Bronchial epithelial cell (primary cell): ENCODE measurements at regions not wholly inside any gene's neighbourhood (a gene's known extent, or its start where the extent isn't known, plus 50 kb on each side); places are given as distances from the start of the nearest gene placed in this dataset.
A peak's percentile ranks its signal among the peaks of the same experiment; 100 is the strongest.

Experiments
- DNase-seq: peaks from one replicate; pipeline ENCODE4 v3.0.0-alpha.2; 2010; ENCODE audit warnings: low read depth
- FAIRE-seq: peaks from 2 replicates; lab custom pipeline; 2011; peaks lifted over from hg19 to GRCh38; lab: Jason Lieb, UNC
- H3K27me3 ChIP-seq: 2 replicates; pipeline ENCODE4 v1.5.1; 2011; ENCODE audit warnings: low read length; ENCODE audit not compliant: control insufficient read depth, insufficient read depth
- H3K36me3 ChIP-seq: 2 replicates; pipeline ENCODE4 v1.5.1; 2011; ENCODE audit warnings: low read length; ENCODE audit not compliant: control insufficient read depth, insufficient read depth
- H3K4me3 ChIP-seq: 2 replicates; pipeline ENCODE4 v1.5.1; 2011; ENCODE audit warnings: mild to moderate bottlenecking, low read depth, low read length, control low read depth
- TF ChIP-seq, protein P1 (sequence below): IDR thresholded peaks from 2 replicates; pipeline ENCODE4 v1.5.1; 2011; ENCODE audit warnings: mild to moderate bottlenecking, moderate library complexity, low read length, control low read depth, inconsistent platforms; ENCODE audit not compliant: insufficient read depth, severe bottlenecking

DNA sequence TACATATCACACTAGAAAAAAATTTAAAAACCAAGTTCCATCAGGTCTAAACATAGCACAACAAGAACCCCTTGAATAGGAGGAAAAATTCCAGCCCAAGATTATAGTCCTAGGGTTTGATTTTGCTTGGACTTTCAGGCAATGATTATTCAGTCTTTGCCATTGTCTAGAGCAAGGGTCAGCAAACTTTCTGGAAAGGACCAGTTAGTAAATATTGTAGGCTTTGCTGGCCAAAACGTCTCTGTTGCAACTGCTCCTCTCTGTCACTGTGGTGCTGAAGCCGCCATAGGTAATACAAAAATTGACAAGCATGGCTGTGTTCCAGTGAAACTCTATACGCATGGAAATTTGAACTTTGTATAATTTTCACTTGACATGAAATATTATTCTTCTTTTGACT is 95.5 kb upstream of the UBAC2 start:
- FAIRE-seq: no peak

DNA sequence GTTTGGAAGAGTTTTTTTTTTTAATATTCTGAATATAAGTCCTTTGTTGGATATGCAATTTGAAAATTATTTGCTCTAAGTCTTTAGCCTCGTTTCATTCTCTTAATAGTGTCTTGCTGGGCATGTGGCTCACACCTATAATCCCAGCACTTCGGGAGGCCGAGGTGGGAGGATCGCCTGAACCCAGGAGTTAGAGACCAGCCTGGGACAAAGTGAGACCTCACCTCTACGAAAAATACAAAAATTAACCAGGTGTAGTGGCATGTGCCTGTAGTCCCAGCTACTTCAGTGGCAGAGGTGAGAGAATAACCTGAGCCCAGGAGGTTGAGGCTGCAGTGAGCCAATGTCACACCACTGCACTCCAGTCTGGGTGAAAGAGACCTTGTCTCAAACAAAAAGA is 87.3 kb upstream of the UBAC2 start:
- H3K36me3 ChIP-seq: no peaks in the 10 kb centered on the region
- H3K4me3 ChIP-seq: no peak overlapping the region
- TF ChIP-seq, protein P1, sequence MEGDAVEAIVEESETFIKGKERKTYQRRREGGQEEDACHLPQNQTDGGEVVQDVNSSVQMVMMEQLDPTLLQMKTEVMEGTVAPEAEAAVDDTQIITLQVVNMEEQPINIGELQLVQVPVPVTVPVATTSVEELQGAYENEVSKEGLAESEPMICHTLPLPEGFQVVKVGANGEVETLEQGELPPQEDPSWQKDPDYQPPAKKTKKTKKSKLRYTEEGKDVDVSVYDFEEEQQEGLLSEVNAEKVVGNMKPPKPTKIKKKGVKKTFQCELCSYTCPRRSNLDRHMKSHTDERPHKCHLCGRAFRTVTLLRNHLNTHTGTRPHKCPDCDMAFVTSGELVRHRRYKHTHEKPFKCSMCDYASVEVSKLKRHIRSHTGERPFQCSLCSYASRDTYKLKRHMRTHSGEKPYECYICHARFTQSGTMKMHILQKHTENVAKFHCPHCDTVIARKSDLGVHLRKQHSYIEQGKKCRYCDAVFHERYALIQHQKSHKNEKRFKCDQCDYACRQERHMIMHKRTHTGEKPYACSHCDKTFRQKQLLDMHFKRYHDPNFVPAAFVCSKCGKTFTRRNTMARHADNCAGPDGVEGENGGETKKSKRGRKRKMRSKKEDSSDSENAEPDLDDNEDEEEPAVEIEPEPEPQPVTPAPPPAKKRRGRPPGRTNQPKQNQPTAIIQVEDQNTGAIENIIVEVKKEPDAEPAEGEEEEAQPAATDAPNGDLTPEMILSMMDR: no peak
- DNase-seq: no peak
- no peaks in the 10 kb centered on the region for H3K27me3 ChIP-seq
- no peak for FAIRE-seq

More for the DNA sequence above, 95.5 kb upstream of the UBAC2 start:
- TF ChIP-seq, protein P1: no peak
- no peak overlapping the region for H3K4me3 ChIP-seq
- DNase-seq: no peak
- no peaks in the 10 kb centered on the region for H3K27me3 ChIP-seq
- H3K36me3 ChIP-seq: no peaks in the 10 kb centered on the region

GRCh38 chr13:99118179-99118578 is 82.5 kb upstream of the UBAC2 start:
- Histone ChIP-seq H3K4me3 (no peak overlapping the region), H3K36me3 (no peaks in the 10 kb centered on the region), H3K27me3 (no peaks in the 10 kb centered on the region)
- TF ChIP-seq, protein P1: no peak
- DNase-seq (no peak), FAIRE-seq (no peak)

DNA sequence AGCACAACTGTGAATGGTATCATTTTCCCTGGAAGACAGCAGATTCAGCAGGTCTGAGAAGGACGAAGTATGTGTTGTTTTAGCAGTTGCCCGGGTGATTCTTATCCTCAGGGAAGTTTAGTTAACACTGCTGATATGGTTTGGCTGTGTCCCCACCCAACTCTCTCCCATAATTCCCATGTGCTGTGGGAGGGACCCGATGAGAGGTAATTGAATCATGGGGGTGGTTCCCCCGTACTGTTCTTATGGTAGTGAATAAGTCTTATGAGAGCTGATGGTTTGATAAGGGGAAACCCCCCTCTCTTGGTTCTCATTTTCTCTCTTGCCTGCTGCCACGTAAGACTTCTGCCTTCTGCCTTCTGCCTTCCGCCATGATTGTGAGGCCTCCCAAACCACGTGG is 81.0 kb upstream of the UBAC2 start:
- TF ChIP-seq, protein P1: no peak
- H3K27me3 ChIP-seq: no peaks in the 10 kb centered on the region
- H3K36me3 ChIP-seq: no peaks in the 10 kb centered on the region
- DNase-seq (peak; percentile 19), FAIRE-seq (no peak)
- no peak overlapping the region for H3K4me3 ChIP-seq

DNA sequence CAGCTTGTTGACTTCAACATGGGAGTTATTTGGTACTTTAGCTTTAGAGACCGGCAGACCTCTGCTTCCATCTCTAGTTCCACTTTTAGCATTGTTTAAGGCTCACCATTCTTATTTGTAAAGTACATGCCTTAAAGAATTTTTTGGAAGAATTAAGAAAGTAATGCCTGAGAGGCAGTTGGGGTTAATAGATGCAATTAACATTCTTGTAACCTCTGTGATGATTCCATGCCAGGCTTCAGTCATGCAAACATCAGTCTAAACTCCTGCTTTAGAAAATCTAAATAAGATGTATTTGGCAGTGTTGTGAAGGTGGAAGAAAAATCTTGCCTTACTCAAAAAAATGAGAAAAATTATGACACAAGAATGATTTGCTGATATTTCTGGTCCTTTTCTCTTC is 79.9 kb upstream of the UBAC2 start:
- DNase-seq: no peak
- FAIRE-seq: no peak
- TF ChIP-seq, protein P1: no peak

GRCh38 chr13:99122171-99122570 is 78.5 kb upstream of the UBAC2 start:
- FAIRE-seq: no peak
- DNase-seq: no peak
- H3K27me3 ChIP-seq: no peaks in the 10 kb centered on the region
- H3K4me3 ChIP-seq: no peak overlapping the region
- TF ChIP-seq, protein P1: no peak
- no peaks in the 10 kb centered on the region for H3K36me3 ChIP-seq

More for the DNA sequence above, 79.9 kb upstream of the UBAC2 start:
- Histone ChIP-seq H3K36me3 (no peaks in the 10 kb centered on the region), H3K4me3 (no peak overlapping the region), H3K27me3 (no peaks in the 10 kb centered on the region)
